ENCODE measurements at regions not wholly inside any gene's neighbourhood (a gene's known extent, or its start where the extent isn't known, plus 50 kb on each side); places are given as distances from the start of the nearest gene placed in this dataset.
"Not testable (repeated sequence)": the region's sequence is repeated elsewhere in the genome, so short reads cannot be mapped to it uniquely, and the experiment has no call there.

DNA sequence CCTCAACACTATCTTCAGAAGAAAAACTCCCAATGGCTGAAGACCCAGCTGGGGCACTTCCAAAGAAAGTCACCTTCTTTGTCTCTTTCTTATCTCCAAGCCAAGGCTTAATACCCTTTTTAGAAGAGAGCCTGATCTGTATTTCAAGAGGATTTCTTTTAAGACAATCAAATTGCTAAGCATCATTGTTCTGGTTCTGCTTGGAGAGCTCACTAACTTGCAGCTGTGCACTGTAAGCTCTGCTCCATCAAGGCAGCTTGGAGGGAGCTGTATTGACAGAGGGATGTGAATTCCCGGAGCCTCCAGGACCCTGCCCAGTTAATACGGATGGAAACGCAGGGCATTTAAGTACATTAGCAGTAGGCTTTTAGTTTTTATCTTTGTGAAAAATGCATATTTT is 253.1 kb downstream of the TDRD15 start:
- Histone ChIP-seq H3K4me1 (ENCODE audit: insufficient read depth, low read length) (no peaks in the 10 kb centered on the region), H3K9me3 (ENCODE audit: low read length) (no peaks in the 10 kb centered on the region), H3K4me3 (ENCODE audit: low read depth in 1 of 2, low read length in 2 of 2) (no peak overlapping the region), H3K27me3 (ENCODE audit: control insufficient read depth in 1 of 2, insufficient read depth in 2 of 2, low read length in 2 of 2) (no peaks in the 10 kb centered on the region), H3K36me3 (ENCODE audit: insufficient read depth, low read length) (no peaks in the 10 kb centered on the region), H3K9ac (ENCODE audit: low read length) (no peak overlapping the region), H3K27ac (ENCODE audit: low read depth, low read length) (no peak overlapping the region)

DNA sequence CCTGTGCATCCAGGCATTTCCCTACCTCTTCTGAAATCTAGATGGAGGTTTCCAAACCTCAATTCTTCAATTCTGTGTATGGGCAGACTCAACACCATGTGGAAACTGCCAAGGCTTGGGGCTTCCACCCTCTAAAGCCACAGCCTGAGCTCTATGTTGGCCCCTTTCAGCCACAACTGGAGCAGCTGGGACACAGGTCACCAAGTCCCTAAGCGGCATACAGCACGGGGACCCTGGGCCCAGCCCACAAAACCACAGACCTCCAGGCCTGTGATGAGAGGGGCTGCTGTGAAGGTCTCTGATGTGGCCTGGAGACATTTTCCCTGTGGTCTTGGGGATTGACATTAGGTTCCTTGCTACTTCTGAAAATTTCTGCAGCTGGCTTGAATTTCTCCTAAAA is 255.4 kb downstream of the TDRD15 start:
- no peak overlapping the region for H3K4me3 ChIP-seq (ENCODE audit: low read depth in 1 of 2, low read length in 2 of 2)
- H3K9me3 ChIP-seq (ENCODE audit: low read length), result no peaks in the 10 kb centered on the region
- no peaks in the 10 kb centered on the region for H3K36me3 ChIP-seq (ENCODE audit: insufficient read depth, low read length)
- no peak overlapping the region for H3K9ac ChIP-seq (ENCODE audit: low read length)
- no peaks in the 10 kb centered on the region for H3K27me3 ChIP-seq (ENCODE audit: control insufficient read depth in 1 of 2, insufficient read depth in 2 of 2, low read length in 2 of 2)
- no peak overlapping the region for H3K27ac ChIP-seq (ENCODE audit: low read depth, low read length)
- H3K4me1 ChIP-seq (ENCODE audit: insufficient read depth, low read length), result no peaks in the 10 kb centered on the region

DNA sequence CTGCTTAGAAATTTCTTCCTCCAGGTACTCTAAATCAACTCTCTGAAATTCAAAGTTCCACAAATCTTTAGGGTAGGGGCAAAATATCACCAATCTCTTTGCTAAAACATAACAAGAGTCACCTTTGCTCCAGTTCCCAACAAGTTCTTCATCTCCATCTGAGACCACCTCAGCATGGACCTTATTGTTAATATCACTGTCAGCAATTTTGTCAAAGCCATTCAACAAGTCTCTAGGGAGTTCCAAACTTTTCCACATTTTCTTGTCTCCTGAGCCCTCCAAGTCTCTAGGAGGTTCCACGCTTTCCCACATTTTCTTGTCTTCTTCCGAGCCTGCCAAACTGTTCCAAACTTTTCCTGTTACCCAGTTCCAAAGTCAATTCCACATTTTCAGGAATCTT is 255.9 kb downstream of the TDRD15 start:
- H3K36me3 ChIP-seq (ENCODE audit: insufficient read depth, low read length); H3K27ac ChIP-seq (ENCODE audit: low read depth, low read length); H3K4me3 ChIP-seq (ENCODE audit: low read depth in 1 of 2, low read length in 2 of 2); H3K9me3 ChIP-seq (ENCODE audit: low read length); H3K4me1 ChIP-seq (ENCODE audit: insufficient read depth, low read length); H3K9ac ChIP-seq (ENCODE audit: low read length); H3K27me3 ChIP-seq (ENCODE audit: control insufficient read depth in 1 of 2, insufficient read depth in 2 of 2, low read length in 2 of 2): not testable (repeated sequence)

- Histone ChIP-seq H3K27ac (ENCODE audit: low read depth, low read length) (no peak overlapping the region), H3K9me3 (ENCODE audit: low read length) (no peaks in the 10 kb centered on the region), H3K4me1 (ENCODE audit: insufficient read depth, low read length) (no peaks in the 10 kb centered on the region), H3K4me3 (ENCODE audit: low read depth in 1 of 2, low read length in 2 of 2) (no peak overlapping the region), H3K36me3 (ENCODE audit: insufficient read depth, low read length) (no peaks in the 10 kb centered on the region), H3K9ac (ENCODE audit: low read length) (no peak overlapping the region), H3K27me3 (ENCODE audit: control insufficient read depth in 1 of 2, insufficient read depth in 2 of 2, low read length in 2 of 2) (no peaks in the 10 kb centered on the region)
Observed at GRCh38 chr2:21381421-21381820, 257.7 kb downstream of the TDRD15 start.

DNA sequence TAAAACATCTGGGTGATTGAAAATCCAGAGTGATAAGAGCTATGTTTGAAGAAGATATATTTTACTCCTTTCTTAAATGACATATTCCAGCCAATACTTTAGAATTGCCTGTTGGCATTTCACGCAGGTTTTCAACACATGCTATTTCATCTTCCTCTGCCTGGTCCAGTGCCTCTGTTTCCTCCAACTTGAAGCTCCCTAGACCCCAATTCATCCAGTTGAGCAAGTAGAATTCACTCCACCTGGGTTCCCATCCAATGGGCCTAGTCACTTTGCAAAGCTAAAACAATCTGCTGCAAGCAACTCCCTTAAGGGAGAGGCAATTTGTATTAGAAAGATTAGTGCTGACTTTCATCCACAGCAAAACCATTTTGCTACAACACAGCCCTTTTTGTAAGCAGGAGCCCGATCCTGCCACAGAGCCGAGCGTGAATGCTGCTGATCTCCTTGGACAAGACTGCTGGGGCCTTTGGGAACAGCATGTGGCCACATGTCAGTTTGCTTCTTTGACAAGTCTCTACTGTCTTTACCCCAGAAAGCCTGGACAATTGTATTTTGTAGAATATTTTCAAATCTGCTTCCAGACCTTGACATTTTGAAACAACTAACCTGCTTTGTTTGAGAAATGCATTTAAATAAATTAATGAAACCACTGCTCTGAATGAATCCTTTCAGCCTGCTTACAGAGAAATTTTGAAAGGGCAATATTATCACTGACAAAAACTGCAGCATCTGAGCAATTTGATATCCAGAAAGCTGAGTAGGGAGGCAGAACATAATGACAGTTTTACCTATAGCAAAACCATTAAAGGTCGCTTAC is 259.1 kb downstream of the TDRD15 start:
- no peaks in the 10 kb centered on the region for H3K36me3 ChIP-seq (ENCODE audit: insufficient read depth, low read length)
- no peaks in the 10 kb centered on the region for H3K9me3 ChIP-seq (ENCODE audit: low read length)
- no peaks in the 10 kb centered on the region for H3K4me1 ChIP-seq (ENCODE audit: insufficient read depth, low read length)
- no peak overlapping the region for H3K9ac ChIP-seq (ENCODE audit: low read length)
- no peak overlapping the region for H3K27ac ChIP-seq (ENCODE audit: low read depth, low read length)
- H3K4me3 ChIP-seq (ENCODE audit: low read depth in 1 of 2, low read length in 2 of 2), result no peak overlapping the region
- no peaks in the 10 kb centered on the region for H3K27me3 ChIP-seq (ENCODE audit: control insufficient read depth in 1 of 2, insufficient read depth in 2 of 2, low read length in 2 of 2)

- no peaks in the 10 kb centered on the region for H3K36me3 ChIP-seq (ENCODE audit: insufficient read depth, low read length)
- no peak overlapping the region for H3K4me3 ChIP-seq (ENCODE audit: low read depth in 1 of 2, low read length in 2 of 2)
- H3K4me1 ChIP-seq (ENCODE audit: insufficient read depth, low read length), result no peaks in the 10 kb centered on the region
Observed at GRCh38 chr2:21386666-21387065, 262.9 kb downstream of the TDRD15 start.

DNA sequence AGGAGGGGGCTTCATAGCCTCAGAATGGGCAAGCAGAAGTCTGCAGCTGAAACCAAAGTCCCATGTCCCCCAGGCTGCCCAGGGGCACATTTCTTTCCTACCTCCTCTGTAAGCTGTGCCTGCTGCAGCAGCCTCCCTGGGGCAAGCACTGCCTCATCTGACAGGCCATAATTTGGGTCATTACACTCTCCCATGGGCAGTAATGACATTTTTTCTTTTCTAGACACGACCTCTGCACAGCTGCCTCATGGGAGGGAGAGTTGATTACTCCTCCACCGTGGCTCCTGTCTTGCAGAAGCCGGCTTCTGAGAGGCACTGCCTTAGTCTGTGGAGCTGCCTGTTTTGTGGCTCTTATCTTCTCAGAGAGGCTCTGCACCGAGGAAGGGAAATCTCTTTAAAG is 268.9 kb downstream of the TDRD15 start:
- Histone ChIP-seq H3K27me3 (ENCODE audit: control insufficient read depth in 1 of 2, insufficient read depth in 2 of 2, low read length in 2 of 2) (no peaks in the 10 kb centered on the region), H3K9me3 (ENCODE audit: low read length) (no peaks in the 10 kb centered on the region), H3K36me3 (ENCODE audit: insufficient read depth, low read length) (no peaks in the 10 kb centered on the region), H3K4me1 (ENCODE audit: insufficient read depth, low read length) (no peaks in the 10 kb centered on the region), H3K4me3 (ENCODE audit: low read depth in 1 of 2, low read length in 2 of 2) (no peak overlapping the region), H3K27ac (ENCODE audit: low read depth, low read length) (no peak overlapping the region), H3K9ac (ENCODE audit: low read length) (no peak overlapping the region)

More at GRCh38 chr2:21386666-21387065, 262.9 kb downstream of the TDRD15 start:
- no peaks in the 10 kb centered on the region for H3K27me3 ChIP-seq (ENCODE audit: control insufficient read depth in 1 of 2, insufficient read depth in 2 of 2, low read length in 2 of 2)
- no peaks in the 10 kb centered on the region for H3K9me3 ChIP-seq (ENCODE audit: low read length)
- H3K27ac ChIP-seq (ENCODE audit: low read depth, low read length), result no peak overlapping the region
- H3K9ac ChIP-seq (ENCODE audit: low read length), result no peak overlapping the region

DNA sequence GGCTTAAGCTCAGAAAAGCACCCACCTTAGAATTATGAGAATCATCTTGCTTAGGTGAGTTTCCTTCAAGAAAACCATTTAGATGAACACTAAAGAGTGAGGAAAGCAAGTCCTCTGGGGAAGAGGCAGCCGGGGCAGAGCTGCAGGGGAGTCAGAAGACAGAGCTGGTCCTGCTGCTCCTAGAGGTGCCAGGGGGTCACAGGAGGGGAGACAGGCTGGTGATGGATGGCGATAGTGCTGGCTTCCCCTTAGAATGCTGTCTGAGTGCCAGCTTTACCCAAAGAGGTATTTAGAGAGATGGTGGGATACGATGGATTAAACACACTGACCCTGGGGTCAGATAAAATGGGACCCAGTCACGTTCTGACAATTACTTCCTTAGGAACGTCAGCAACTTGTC is 269.4 kb downstream of the TDRD15 start:
- Histone ChIP-seq H3K4me3 (ENCODE audit: low read depth in 1 of 2, low read length in 2 of 2) (no peak overlapping the region), H3K36me3 (ENCODE audit: insufficient read depth, low read length) (no peaks in the 10 kb centered on the region)

DNA sequence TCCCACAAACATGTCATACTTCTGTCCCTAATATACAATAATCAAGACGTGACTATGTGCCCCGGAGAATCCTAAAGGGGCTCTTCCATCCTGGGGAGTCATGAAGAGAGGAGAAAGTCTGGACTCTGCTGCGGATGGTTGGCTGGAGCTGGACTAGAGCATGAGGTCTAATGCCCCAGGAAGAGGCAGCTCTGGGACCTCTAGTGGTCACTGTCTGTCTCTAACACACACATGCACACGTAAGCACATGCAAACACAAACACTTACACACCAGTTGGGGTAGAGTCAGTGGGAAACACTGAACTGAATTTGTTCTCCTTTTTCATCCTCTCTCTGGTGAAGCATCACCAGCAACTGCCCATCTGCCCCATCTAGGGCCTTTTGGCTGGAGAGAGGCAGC is 271.6 kb downstream of the TDRD15 start:
- no peaks in the 10 kb centered on the region for H3K9me3 ChIP-seq (ENCODE audit: low read length)

More for the DNA sequence above, 269.4 kb downstream of the TDRD15 start:
- Histone ChIP-seq H3K27me3 (ENCODE audit: control insufficient read depth in 1 of 2, insufficient read depth in 2 of 2, low read length in 2 of 2) (no peaks in the 10 kb centered on the region), H3K9me3 (ENCODE audit: low read length) (no peaks in the 10 kb centered on the region), H3K4me1 (ENCODE audit: insufficient read depth, low read length) (no peaks in the 10 kb centered on the region), H3K9ac (ENCODE audit: low read length) (no peak overlapping the region), H3K27ac (ENCODE audit: low read depth, low read length) (no peak overlapping the region)

DNA sequence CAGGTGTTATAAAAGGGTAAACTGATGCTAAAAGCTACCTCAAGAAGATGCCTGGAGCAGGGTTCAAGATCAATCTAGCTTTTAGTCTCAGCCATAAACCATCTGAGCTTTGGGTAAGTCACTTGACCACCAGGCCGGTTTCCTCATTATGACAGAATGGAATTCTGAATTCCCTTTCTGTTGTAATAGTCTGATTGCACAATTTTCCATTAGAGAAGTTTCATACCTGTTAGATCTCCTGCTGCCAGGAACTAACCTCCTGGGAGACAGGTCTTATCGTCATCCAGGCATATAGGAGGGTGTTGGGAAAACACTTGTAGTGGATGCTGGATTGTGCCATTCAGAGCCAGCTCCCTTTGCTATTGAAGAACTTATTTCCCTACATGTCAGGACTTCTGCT is 272.5 kb downstream of the TDRD15 start:
- H3K4me1 ChIP-seq (ENCODE audit: insufficient read depth, low read length), result no peaks in the 10 kb centered on the region
- H3K36me3 ChIP-seq (ENCODE audit: insufficient read depth, low read length), result no peaks in the 10 kb centered on the region
- H3K9ac ChIP-seq (ENCODE audit: low read length), result no peak overlapping the region
- H3K27ac ChIP-seq (ENCODE audit: low read depth, low read length), result no peak overlapping the region
- no peaks in the 10 kb centered on the region for H3K27me3 ChIP-seq (ENCODE audit: control insufficient read depth in 1 of 2, insufficient read depth in 2 of 2, low read length in 2 of 2)
- H3K4me3 ChIP-seq (ENCODE audit: low read depth in 1 of 2, low read length in 2 of 2), result no peak overlapping the region
- no peaks in the 10 kb centered on the region for H3K9me3 ChIP-seq (ENCODE audit: low read length)

More for the DNA sequence above, 271.6 kb downstream of the TDRD15 start:
- no peaks in the 10 kb centered on the region for H3K4me1 ChIP-seq (ENCODE audit: insufficient read depth, low read length)
- no peaks in the 10 kb centered on the region for H3K36me3 ChIP-seq (ENCODE audit: insufficient read depth, low read length)
- no peak overlapping the region for H3K27ac ChIP-seq (ENCODE audit: low read depth, low read length)
- no peaks in the 10 kb centered on the region for H3K27me3 ChIP-seq (ENCODE audit: control insufficient read depth in 1 of 2, insufficient read depth in 2 of 2, low read length in 2 of 2)
- H3K9ac ChIP-seq (ENCODE audit: low read length), result no peak overlapping the region
- no peak overlapping the region for H3K4me3 ChIP-seq (ENCODE audit: low read depth in 1 of 2, low read length in 2 of 2)

DNA sequence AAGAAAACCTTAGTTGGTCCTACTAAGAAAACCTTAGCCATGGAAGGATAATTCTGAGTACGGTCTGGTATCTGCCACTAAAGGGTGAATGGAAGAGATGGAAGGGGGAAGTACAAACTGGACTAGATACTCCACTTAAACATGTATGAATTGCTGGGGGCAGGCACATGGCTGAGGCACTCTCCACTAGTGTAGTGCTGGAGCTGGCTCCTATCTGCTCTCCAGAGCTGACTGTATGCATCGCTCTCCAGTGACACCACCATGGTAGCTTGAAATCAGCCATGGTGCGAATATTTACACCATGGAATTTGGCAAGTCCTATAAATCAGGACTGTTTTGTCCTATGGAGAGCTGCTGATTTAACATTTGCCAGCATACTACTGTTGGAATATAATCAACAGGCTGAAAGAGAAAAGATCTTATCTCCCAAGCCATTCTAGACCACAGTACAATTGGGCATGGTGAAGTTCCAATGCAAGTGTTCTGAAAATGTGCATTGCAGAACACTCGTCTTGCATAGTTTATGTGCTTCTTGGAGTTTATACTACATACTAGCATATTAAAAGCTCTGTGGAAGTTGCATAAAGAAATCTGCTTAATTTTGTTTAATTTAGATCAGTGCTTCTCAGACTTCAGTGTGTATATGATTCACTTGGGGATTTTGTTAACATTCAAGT is 277.4 kb downstream of the TDRD15 start:
- Histone ChIP-seq H3K27ac (ENCODE audit: low read depth, low read length) (no peak overlapping the region), H3K9me3 (ENCODE audit: low read length) (no peaks in the 10 kb centered on the region), H3K27me3 (ENCODE audit: control insufficient read depth in 1 of 2, insufficient read depth in 2 of 2, low read length in 2 of 2) (no peaks in the 10 kb centered on the region), H3K4me1 (ENCODE audit: insufficient read depth, low read length) (no peaks in the 10 kb centered on the region), H3K4me3 (ENCODE audit: low read depth in 1 of 2, low read length in 2 of 2) (no peak overlapping the region), H3K36me3 (ENCODE audit: insufficient read depth, low read length) (no peaks in the 10 kb centered on the region), H3K9ac (ENCODE audit: low read length) (no peak overlapping the region)

DNA sequence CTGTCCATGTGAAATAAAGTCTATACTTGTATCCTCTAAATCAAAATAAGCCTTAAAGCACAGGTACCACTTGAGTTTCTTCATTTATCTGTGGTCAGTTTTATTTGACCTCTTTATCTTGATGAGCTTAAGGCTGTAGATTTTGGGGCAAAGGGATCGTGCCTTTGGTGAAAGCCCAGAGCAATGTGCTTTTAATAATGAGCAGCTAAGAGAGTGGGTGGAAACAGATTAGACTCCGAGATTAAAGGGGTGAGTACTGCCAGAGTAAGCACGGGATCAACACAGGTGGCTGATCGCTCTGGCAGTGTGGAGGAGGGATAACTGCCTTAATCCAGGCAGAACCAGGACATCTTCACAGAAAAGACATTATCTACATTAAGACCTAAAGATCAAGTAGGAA is 280.4 kb downstream of the TDRD15 start:
- H3K9ac ChIP-seq (ENCODE audit: low read length), result no peak overlapping the region
- no peaks in the 10 kb centered on the region for H3K9me3 ChIP-seq (ENCODE audit: low read length)

More for the DNA sequence above, 280.4 kb downstream of the TDRD15 start:
- Histone ChIP-seq H3K4me3 (ENCODE audit: low read depth in 1 of 2, low read length in 2 of 2) (no peak overlapping the region), H3K36me3 (ENCODE audit: insufficient read depth, low read length) (no peaks in the 10 kb centered on the region), H3K27ac (ENCODE audit: low read depth, low read length) (no peak overlapping the region), H3K27me3 (ENCODE audit: control insufficient read depth in 1 of 2, insufficient read depth in 2 of 2, low read length in 2 of 2) (no peaks in the 10 kb centered on the region), H3K4me1 (ENCODE audit: insufficient read depth, low read length) (no peaks in the 10 kb centered on the region)
